GM18526 (cell line): ENCODE measurements at regions not wholly inside any gene's neighbourhood (a gene's known extent, or its start where the extent isn't known, plus 50 kb on each side); places are given as distances from the start of the nearest gene placed in this dataset.

Experiments
- POLR2A ChIP-seq: IDR thresholded peaks from 3 replicates; pipeline ENCODE4 v1.6.1; 2011; ENCODE audit not compliant: insufficient read length; ENCODE audit errors: extremely low read depth

- no peak for TF ChIP-seq POLR2A
These were observed 268.8 kb downstream of the MID1IP1 start for GRCh38 chrX:39070009-39070408.

- no peak for TF ChIP-seq POLR2A
These were observed 271.9 kb downstream of the MID1IP1 start for GRCh38 chrX:39073131-39073530.

GRCh38 chrX:39096599-39096998 is 295.3 kb downstream of the MID1IP1 start:
- no peak for TF ChIP-seq POLR2A

GRCh38 chrX:39104745-39105144 is 303.5 kb downstream of the MID1IP1 start:
- TF ChIP-seq POLR2A, result no peak

GRCh38 chrX:39112143-39112542 is 310.9 kb downstream of the MID1IP1 start:
- TF ChIP-seq POLR2A, result no peak

- TF ChIP-seq POLR2A, result no peak
These were observed 313.9 kb downstream of the MID1IP1 start for GRCh38 chrX:39115166-39115565.

- no peak for TF ChIP-seq POLR2A
These were observed 315.8 kb downstream of the MID1IP1 start for GRCh38 chrX:39117101-39117500.

GRCh38 chrX:39121903-39122302 is 320.6 kb downstream of the MID1IP1 start:
- TF ChIP-seq POLR2A, result no peak

GRCh38 chrX:39125834-39126233 is 324.6 kb downstream of the MID1IP1 start:
- TF ChIP-seq POLR2A, result no peak

- TF ChIP-seq POLR2A, result no peak
These were observed 332.7 kb downstream of the MID1IP1 start for GRCh38 chrX:39133971-39134370.

- no peak for TF ChIP-seq POLR2A
These were observed 336.2 kb downstream of the MID1IP1 start for GRCh38 chrX:39137363-39137954.

- TF ChIP-seq POLR2A, result no peak
These were observed 339.3 kb downstream of the MID1IP1 start for GRCh38 chrX:39140581-39140980.

- TF ChIP-seq POLR2A, result no peak
These were observed 343.1 kb downstream of the MID1IP1 start for GRCh38 chrX:39144323-39144722.

- TF ChIP-seq POLR2A, result no peak
These were observed 343.7 kb downstream of the MID1IP1 start for GRCh38 chrX:39144956-39145355.

- no peak for TF ChIP-seq POLR2A
These were observed 344.6 kb downstream of the MID1IP1 start for GRCh38 chrX:39145859-39146258.

- TF ChIP-seq POLR2A, result no peak
These were observed 348.5 kb downstream of the MID1IP1 start for GRCh38 chrX:39149761-39150160.

- TF ChIP-seq POLR2A, result no peak
These were observed 349.0 kb downstream of the MID1IP1 start for GRCh38 chrX:39150220-39150619.
